ENCODE measurements at regions not wholly inside any gene's neighbourhood (a gene's known extent, or its start where the extent isn't known, plus 50 kb on each side); places are given as distances from the start of the nearest gene placed in this dataset.

DNA sequence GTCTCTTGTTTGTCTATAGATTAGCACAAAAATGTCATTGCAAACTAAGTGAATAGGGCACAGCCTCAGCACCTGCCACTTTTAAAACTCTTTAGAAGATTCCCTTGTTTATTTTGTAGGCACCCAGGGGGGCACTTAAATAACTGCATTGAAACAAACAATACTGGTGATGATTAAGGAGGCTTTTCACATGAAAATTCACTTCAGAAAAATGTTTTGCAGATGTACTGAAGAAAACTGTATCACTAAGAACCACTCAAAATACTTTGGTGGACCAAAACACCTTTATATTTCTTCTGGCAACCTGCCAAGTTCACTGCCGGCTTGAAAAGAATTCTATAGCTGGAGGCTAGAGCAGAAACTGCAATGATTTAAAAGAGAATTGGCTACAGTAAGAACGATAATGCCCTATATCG, 281.5 kb downstream of the TOX3 start:
- H3K4me3 ChIP-seq (ENCODE audit: low read depth, low read length), result no peak overlapping the region
- TF ChIP-seq, protein P1, sequence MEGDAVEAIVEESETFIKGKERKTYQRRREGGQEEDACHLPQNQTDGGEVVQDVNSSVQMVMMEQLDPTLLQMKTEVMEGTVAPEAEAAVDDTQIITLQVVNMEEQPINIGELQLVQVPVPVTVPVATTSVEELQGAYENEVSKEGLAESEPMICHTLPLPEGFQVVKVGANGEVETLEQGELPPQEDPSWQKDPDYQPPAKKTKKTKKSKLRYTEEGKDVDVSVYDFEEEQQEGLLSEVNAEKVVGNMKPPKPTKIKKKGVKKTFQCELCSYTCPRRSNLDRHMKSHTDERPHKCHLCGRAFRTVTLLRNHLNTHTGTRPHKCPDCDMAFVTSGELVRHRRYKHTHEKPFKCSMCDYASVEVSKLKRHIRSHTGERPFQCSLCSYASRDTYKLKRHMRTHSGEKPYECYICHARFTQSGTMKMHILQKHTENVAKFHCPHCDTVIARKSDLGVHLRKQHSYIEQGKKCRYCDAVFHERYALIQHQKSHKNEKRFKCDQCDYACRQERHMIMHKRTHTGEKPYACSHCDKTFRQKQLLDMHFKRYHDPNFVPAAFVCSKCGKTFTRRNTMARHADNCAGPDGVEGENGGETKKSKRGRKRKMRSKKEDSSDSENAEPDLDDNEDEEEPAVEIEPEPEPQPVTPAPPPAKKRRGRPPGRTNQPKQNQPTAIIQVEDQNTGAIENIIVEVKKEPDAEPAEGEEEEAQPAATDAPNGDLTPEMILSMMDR (IDR thresholded peaks at IDR 0.05; ENCODE audit: insufficient read depth, low read depth, low read length), result no peak
- no peak for DNase-seq (ENCODE audit: low read depth)

DNA sequence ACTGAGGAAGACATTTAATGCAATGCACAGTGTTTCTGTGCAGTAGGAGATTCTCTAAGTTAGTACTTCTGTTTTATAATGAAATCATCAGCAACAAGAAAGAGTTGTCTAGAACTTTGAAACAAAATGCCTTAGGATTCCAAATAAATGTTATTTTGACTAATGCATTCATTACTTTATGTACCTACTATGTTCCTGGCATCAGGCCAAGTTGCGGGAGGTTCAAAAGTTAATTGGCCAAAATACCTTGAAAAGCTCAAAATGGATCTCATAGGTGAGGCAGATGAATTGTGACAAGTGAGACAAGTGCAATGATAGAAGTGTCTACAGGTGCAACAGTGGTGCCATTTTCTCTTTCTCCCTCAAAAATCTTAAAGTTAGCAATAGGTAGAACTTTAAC, 289.4 kb downstream of the TOX3 start:
- H3K4me3 ChIP-seq (ENCODE audit: low read depth, low read length), result no peak overlapping the region
- no peak for DNase-seq (ENCODE audit: low read depth)
- TF ChIP-seq, protein P1 (IDR thresholded peaks at IDR 0.05; ENCODE audit: insufficient read depth, low read depth, low read length), result no peak

DNA sequence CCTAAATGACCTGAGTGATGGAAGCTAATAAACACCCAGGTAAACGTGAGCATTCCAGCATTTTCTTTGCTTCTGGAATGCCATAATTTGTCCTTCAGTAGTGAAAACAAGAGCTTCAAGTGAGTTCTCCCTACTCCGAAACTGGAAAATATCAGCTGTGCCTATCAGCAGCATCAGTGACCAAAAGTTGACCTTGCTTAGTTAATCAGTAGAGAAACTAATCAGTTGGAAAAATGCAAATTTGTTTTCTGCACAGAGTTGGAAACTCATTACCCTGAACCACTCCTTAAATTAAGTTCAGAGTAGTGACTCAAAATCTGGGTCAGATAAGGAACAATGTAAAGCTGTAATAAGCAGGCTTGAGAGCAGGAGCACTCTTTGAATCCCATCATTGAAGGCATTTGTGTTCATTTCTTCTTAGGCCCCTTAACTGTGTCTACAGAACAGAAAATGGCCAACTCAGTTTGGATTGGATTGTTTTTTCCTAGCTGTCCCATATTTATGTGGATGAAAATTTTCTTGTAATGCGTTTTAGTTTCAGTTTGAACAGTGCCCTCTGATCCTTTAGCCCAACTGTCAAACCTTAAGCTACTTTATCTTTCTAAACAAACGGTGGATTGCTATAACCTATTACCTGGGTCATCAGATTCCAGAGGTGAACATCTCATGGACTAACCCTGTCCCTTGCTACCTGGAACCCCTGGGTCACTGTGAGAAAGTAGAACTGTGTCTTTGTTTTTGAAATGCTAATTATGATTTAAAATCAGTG, 290.4 kb downstream of the TOX3 start:
- TF ChIP-seq, protein P1 (IDR thresholded peaks at IDR 0.05; ENCODE audit: insufficient read depth, low read depth, low read length), result no peak
- no peak for DNase-seq (ENCODE audit: low read depth)

DNA sequence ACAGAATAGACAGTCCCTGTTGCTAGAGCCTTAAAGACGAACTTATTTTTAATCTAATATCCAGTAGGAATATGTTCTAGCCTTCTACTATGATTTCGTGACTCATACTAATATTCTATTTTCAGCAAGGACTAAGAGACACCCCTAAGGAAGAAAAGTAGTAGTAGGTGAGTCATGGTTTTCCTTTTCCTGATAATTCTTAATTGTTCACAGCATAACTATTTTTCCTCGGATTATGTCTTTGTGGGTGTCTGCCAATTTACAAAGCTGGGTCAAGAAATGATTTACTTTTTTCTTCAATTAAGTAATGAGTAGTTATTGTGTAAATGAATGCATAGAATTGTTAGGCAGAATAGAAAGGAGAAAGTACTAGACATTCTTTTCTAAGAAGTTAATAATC, 292.2 kb downstream of the TOX3 start:
- no peak for DNase-seq (ENCODE audit: low read depth)
- TF ChIP-seq, protein P1 (IDR thresholded peaks at IDR 0.05; ENCODE audit: insufficient read depth, low read depth, low read length), result no peak
- no peak overlapping the region for H3K4me3 ChIP-seq (ENCODE audit: low read depth, low read length)

More for the DNA sequence above, 290.4 kb downstream of the TOX3 start:
- no peak overlapping the region for H3K4me3 ChIP-seq (ENCODE audit: low read depth, low read length)

DNA sequence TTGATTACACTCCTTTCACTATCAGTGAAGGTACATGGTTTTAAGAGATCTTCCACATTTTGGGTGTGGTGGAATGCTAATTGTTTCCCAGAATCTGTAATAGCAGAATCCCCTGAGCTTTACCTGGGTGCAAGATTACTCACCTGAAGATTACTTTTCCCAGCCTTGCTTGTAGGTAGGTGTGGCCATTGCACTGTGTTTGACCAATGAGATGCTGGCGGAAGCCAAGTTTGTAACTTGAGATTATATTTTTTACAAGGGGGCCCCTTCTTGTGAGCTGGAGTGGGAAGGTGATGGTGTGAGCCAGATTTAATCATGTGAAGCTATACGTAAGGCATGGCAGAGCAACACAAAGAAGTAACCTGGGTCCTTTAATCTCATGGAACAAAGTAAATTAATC, 294.3 kb downstream of the TOX3 start:
- TF ChIP-seq, protein P1 (IDR thresholded peaks at IDR 0.05; ENCODE audit: insufficient read depth, low read depth, low read length), result no peak
- H3K4me3 ChIP-seq (ENCODE audit: low read depth, low read length), result no peak overlapping the region
- no peak for DNase-seq (ENCODE audit: low read depth)

DNA sequence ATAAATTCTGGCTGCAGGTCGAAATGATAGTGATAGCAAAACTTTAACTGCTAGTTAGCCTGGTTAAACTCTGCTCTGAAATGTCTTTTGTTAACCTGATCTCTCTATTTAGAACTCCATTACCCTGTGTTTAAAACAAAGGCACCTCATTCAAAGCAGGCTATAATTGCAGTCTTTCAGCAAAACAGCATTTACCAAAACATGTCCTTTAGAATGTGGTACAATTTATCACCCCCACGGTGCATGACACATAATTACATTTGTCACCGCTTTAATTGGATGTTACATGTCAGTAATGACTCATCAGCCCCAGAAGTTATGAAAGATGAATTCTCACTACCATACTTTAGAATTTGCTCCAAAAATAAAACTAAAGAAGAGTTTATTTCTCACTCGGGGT, 295.4 kb downstream of the TOX3 start:
- TF ChIP-seq, protein P1 (IDR thresholded peaks at IDR 0.05; ENCODE audit: insufficient read depth, low read depth, low read length), result no peak
- H3K4me3 ChIP-seq (ENCODE audit: low read depth, low read length), result no peak overlapping the region
- DNase-seq (ENCODE audit: low read depth), result no peak

DNA sequence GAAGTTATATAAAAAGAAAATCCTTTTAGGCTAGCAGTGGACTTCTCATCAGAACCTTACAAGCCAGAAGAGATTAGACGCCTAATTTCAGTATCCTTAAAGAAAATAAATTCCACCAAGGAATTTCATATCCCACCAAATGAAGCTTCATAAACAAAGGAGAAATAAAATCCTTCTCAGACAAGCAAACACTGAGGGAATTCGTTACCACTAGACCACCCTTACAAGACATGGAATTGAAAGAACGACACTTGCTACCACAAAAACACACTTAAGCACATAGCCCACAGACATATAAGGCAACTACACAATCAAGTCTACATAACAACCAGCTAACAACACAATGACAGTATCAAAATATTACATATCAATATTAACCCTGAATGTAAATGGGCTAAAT, 299.2 kb downstream of the TOX3 start:
- DNase-seq (ENCODE audit: low read depth), result no peak
- H3K4me3 ChIP-seq (ENCODE audit: low read depth, low read length), result no peak overlapping the region
- TF ChIP-seq, protein P1 (IDR thresholded peaks at IDR 0.05; ENCODE audit: insufficient read depth, low read depth, low read length), result no peak
